ENCODE measurements at regions not wholly inside any gene's neighbourhood (a gene's known extent, or its start where the extent isn't known, plus 50 kb on each side); places are given as distances from the start of the nearest gene placed in this dataset.
"Not testable (repeated sequence)": the region's sequence is repeated elsewhere in the genome, so short reads cannot be mapped to it uniquely, and the experiment has no call there.

DNA sequence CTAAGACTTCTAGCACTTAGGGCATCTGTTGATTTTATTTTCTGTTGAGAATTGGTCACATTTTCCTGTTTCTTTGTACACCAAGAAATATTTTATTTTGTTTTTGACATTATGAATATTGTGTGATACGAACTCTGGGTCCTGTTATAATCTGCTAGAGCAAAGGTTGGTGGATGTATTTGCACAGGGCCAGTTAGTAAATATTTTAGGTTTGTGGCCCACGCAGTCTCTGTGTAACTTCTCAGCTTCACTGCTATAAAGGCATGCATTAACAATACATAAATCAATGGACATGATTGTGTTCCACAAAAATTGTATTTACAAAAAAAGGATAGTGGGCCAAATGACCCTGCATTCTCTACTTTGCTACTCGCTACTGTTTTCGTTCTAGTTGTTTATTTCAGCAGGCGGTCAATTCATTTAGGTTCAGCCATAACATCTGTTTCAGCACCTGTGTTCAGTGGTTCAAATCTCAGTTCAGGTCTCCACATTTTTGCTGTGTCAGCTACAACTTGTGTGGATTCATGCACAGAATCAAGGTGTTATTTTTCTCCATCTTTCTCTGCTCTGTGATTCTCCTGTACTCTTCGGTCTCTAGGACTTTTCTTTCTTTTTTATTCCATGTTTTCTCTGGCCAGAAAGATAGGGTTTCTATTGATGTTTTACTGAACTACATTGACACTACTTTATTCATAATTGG, 786.2 kb downstream of the ETS1 start:
- DNase-seq, result no peak

DNA sequence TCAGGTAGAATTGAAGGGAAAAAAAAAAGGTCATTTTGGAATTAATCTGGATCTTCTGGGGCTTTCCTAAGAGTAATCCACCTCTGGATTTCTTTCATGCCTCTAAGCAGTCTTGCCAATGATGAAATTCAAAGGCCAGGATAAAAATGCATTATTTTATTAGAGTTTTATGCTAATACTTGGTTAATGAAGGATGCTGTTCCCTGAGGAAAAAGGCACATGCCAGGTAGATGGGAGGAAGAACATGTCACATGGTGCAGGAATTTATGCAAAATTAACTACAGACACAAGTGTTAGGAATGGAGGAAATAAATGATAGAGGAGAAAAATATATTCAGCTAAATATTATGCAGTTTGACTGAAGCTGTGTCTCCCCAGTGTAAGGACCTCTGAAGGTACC, 792.0 kb downstream of the ETS1 start:
- no peak for DNase-seq

DNA sequence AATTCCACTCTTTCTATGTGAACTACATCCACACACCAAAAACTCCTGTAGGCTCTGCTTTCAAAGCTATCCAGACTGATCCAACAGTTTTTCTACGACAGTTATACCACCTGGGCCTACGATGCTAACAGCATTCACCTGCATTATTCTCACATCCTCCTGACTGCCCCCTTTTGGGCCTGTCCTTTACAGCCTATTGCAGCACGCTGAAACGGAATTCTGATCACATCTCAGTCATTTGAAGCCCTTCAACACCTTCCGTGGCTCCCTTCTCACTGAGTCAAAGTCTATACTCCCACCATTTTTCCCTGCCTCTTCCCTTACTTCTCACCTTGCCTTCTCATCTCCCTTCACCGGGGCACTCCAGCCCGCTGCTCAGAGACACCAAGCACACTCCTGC, 791.3 kb upstream of the KIRREL3 start:
- DNase-seq, result no peak

DNA sequence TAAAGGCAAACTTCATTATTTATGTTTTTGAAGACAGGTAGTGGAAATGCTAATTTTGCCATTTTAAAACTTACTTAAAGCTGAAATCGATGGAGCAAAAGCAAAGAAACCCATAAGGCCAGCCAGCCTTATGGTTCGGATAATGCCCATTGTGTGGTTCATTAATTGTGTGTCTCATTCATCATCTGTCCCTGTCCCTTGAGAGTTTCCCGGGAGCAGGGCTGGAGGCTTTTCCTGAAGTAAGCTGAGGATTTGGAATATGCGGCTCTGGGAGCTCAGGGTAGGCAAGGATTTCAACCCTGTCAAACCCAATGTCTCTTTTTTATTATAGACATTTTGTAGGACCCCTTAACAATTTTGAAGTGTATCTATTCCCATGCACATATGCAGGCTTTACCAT, 790.0 kb upstream of the KIRREL3 start:
- DNase-seq, result no peak

DNA sequence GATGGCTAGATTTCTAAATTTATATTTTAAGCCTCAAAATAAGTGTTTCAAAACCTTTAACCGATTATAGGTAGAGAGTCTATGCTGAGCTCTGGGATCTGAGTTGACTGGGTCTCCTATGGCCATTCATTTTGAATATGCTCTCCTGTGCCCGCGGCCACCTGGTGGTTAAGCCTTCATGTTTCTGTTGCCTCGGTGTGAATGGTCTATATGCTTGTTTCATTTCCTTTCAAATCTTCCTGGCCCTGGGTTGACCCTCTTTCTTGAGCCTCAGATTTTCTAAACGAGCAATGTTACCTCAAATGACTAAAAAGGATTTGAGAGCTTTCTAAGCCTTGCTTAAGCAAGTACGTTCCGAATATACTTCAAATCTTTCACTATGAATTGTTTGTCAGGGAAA, 789.4 kb upstream of the KIRREL3 start:
- DNase-seq, result no peak

DNA sequence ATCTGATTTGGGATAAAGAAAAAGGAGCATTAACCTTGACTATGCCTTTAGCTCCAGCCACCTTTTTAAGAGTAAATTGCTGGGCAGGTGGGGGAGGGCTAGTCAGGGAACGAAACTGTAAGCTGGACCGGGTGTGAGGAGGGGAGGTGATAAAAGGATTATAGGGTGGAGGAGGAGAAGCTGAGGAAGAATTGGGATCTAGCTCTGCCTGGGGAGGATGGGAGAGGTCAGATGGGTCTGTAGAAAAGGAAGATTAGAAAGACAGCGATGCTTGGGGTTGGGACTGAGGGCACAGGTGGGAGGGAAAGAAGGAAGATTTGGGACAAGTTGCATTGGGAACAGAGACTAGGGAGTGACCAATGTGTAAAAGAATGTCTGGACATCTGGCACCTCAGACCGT, 772.4 kb upstream of the KIRREL3 start:
- not testable (repeated sequence) for DNase-seq

DNA sequence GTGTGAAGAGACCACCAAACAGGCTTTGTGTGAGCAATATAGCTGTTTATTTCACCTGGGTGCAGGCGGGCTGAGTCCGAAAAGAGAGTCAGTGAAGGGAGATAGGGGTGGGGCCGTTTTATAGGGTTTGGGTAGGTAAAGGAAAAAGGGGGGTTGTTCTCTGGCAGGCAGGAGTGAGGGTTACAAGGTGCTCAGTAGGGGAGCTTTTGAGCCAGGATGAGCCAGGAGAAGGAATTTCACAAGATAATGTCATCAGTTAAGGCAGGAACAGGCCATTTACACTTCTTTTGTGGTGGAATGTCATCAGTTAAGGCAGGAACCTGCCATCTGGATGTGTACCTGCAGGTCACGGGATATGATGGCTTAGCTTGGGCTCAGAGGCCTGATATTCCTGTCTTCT, 768.4 kb upstream of the KIRREL3 start:
- DNase-seq, result not testable (repeated sequence)

DNA sequence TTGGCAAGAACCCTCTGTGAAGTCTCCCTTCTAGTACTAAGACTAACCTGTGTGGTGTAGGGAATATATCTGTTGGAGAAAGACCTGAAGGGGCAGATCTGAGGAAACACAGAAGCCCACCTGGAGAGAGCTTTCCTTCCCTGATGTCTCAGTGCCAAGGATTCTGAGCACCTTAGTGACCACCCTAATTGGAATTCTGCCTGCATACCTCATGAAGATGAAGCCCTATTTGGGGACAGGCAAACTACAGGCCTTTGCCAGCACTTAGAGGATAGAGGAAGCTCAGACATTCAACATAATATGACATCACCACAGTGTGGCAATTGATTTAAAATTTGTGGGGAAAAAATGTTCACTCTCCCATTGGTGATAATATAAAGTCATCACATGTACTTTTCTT, 766.2 kb upstream of the KIRREL3 start:
- no peak for DNase-seq

DNA sequence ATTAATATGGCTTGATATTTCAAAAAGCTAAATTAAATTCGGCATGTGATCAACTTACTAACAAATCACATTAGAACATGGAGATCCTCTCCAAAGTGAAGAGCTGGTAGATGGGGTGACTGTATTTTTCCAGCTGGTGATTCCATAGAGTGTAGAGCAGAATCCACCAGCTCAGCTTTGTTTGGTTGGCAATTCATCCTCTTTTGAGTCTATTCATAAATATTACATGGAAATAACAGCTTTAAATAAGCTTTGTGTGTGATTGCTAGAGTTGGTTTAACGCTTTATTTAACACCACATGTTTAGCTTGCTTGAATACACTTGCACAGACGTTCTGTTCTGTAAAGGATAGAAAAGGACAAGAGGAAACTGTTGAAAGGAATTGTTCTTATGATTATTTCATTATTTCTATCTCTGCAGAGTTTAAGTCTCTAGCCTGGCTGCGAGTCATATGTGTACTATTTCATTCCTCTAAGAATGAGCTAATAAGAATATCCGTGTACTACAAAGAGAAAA, 738.3 kb upstream of the KIRREL3 start:
- no peak for DNase-seq

DNA sequence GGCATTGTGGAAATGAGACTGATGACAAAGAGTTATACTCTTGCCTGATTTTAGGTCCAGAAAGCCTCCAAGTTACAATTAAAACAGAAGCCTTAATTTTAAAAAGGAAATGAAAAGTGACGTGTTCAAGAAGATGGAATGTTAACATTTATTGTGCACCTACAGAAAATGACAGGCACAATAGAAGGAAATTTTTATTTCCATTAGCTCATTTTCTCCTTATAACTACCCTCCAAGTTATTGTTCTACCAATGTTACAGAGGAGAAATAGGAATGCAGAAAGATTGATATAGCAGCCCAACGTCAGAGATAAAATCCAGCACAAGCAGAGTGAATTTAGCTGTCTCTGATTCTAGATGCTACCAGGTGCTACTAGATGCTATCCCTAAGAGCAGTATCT, 736.9 kb upstream of the KIRREL3 start:
- DNase-seq, result no peak

DNA sequence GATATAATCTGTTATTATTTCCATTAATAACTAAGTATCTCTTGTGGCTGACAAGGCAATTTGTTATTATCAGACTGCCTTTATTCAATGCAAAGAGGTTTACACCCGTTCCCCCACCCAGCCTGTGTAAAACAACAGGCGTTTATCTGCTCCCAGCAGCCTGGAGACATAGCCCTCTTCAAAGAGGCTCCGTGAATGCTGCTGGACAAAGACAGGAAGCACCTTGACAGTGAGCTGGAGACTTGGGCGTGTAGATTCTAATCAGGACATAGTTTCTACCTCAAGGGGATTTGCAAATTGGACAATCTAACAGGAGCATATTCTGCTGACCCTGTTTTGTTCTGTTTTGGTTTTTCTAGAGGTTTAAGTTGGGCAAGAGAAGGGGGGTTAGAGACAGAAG, 733.0 kb upstream of the KIRREL3 start:
- no peak for DNase-seq

DNA sequence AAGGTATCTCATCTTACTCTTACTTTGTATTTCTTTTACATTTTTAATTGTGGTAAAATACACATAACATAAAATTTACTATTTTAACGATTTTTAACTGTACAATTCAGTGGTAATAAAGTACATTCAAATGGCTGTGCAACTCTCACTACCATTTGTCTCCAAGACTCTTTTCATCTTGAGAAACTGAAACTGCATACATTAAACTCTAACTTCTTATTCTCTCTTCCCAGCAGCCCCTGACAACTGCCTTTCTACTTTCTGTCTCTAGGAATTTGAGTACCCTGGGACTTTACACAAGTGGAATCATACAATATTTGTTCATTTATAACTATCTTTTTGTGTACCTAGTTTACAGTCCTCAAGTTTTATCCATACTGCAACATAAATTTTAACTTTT, 725.8 kb upstream of the KIRREL3 start:
- DNase-seq, result no peak

DNA sequence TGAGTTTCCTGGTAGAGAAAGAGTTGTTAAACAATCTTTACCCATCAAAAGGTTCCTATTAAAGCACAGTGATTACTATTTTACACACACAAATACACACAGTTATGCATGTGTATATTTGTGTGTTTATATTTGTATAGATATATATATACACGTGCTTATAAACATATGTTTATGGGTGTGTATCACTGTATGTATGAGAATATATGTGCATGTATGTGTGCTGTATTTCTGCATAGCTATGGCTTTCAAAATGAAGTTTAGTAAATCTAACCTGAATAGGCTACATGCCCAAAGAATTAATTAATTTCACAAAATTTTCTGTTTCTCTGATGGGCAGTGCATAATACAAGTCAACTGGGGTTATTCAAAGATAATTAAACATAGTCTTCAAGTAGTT, 723.1 kb upstream of the KIRREL3 start:
- no peak for DNase-seq

DNA sequence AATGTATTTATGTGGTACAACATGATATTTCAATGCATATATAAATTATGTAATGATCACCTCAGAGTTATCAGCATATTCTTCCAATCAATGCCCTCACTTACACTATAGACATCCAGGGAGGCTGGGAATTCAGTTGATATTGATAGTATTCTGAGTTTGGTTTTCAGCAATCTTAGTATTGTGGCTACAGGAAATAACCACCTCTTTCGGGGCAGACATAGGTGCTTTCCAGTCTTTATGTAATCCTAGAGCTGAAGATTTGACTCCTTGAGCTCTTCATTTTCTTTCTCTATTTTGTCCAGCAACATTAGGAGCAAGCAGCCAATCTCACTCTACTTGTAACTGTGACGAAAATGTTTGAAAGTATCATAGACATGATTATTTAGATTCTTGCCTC, 712.7 kb upstream of the KIRREL3 start:
- no peak for DNase-seq

DNA sequence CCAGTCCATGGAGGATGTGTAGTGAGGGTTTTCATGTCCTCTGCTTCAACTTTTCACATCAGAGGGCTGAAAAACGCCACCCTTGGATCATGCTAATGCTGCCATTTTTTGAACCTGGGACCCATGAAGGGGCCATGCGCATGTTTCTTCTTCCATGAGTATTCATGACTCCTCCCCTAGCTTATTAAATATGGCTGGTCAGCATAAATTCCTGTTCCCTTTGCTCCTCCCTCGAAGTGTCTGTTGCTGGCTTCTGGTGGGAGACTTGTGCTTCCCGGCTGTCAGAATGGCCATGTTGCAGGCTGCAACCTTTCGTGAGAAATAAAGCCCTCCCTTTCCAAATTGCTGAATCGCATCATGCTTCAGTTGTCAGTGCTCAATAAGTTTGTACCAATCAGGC, 711.2 kb upstream of the KIRREL3 start:
- DNase-seq, result no peak

DNA sequence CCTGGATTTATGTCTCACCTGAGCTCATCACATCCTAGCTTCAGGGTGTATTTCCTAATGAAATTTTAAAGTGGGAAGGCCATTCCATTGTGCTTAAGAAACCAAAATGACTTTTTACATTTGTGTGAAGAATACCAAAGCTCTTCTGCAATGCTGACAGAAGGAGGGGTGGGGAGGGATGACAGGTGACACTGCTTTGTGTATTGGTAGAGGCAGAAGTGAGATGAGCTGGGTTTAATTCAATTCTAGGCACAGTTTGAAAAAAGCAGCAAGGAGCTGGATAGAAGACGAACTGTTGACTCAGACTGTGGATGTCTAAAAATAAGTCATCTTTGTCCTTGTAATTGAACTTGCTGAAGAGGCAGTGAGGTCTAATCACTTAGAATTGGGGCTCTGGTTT, 710.3 kb upstream of the KIRREL3 start:
- no peak for DNase-seq

DNA sequence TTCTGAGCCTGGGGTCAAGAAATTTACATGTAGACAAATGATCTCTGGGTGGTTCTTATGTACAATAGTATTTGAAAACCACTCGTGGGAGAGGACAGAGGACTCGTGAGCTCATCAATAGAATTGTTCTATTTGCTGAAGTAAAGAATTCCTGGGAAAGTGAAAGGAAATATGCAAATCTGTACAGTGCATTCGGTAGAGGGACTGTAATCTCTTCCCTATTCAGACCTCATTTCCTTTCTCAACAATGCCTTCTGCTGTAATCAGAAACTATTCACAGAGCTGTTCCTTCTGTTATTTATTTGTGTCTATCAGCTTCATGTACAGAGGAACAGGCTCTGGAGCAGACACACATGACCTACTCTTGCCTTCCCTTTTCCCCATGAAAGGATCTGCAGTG, 709.4 kb upstream of the KIRREL3 start:
- no peak for DNase-seq

DNA sequence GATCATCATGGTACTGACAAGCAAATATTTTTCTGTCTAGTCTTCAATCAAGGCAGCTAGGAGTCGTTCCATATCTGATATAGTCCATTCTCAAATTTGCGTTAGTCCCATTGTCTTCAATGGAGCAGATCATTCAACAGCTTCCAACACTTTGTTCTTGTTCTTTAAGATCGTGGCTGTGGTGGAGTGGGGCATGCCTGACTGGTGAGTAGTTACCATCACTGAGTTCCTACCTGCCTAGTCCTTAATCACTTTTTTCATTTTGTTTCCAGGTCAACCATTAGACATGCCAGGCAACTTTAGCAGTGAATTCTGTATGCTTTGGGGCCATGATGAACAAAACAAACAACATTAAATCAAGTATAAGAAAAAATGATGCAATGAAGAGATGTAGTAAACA, 693.1 kb upstream of the KIRREL3 start:
- DNase-seq, result no peak

DNA sequence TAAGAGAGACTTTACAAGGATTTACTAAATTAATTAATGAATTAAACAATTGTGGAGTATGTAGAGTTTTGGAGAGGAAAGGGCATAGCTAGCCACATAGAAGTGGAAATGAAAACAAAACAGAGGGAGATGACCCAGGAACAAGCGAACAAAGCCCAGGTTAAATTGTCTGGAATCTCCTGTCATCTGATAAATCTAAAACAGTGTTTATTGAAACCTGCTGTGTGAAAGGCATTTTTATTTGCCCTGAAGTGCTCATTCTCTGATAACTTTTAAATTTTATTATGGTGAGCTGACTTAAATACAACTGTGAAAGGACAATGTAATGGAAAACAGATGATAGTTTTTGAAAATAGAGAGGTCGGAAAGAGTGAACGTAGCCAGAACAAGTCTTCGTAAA, 682.8 kb upstream of the KIRREL3 start:
- no peak for DNase-seq

DNA sequence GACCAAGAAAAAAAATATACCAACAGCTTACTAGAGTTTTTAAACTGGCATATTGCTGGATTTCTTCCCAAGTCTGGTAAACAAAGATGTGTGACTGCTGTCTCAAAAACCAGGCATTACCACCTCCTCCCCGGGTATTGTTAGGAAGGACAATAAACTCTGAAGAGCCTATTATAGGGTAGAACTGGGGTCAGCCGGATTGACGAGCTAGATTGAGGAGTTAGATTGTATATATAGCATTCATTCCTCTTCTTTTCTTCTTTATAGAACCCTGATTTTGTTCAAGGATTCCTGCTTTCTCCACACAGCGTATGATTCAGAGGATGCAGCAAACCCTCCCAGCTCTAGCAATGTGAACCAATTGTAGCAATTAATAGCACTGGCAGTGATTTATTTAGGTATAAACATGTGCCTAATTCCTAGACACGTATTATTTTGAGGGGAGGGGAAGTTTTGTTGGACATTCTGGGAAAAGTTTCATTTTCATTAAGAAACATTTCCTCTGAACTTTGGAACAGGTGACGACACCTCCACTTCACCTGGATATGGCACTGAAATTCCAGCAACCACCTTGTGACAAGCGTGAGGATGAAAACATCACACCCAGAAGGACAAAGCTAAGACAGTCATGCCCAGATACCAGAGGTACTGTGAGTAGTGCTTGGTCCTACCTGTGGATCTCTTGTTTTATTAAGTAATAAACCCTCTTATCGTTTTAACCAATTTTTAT, 679.4 kb upstream of the KIRREL3 start:
- no peak for DNase-seq

DNA sequence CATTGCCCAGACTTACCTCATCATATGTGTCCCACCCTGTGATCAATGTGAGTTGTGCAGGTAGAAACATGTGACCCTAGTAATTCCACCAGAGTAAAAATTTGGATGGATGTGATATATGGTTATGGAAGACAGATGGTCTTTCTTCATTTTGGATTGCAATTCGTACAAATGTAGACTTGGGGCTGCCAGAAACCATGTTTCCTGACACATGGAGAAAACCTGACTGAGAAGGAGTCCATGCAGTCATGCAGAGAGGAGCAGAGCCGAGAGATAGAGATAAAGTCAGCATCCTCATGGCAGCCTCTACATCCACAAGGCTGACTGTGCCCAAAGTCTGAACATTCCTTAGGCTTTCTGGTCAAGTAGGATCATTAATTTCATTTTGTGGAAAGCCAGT, 678.1 kb upstream of the KIRREL3 start:
- no peak for DNase-seq

DNA sequence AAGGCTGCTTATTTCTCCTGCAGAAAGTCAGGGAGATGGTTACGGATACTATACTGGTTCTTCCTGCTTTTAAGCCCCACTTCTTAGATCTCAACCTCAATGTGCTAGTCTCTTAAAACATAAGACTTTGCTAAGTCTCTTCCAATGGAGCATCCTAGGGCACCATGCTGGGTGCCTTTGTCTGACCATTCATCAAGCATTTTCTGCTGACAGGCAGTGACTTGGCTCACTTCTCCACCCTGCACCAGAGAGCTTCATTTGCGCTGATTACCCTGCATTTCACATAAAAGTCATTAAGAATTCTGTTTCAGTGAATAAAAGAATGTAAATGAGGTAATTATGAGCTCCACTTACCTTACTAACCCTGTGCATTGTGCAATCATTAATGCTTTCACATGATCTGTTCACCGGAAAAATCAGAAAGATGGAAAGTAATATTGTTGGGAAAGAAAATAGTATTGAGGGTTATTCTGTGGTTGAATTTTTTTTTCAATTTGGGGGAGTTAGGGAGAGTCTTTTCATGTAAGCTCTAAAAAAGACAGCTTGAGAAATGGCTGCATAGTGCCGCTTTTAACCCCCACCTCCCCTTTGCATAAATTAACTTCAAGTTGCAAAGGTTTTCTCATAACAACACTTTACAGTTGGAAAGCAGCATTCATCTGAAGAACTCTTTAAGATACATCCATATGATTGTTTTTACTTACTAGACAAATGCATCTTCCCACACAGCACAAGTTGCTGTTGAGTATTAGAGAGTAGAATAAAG, 677.3 kb upstream of the KIRREL3 start:
- no peak for DNase-seq

DNA sequence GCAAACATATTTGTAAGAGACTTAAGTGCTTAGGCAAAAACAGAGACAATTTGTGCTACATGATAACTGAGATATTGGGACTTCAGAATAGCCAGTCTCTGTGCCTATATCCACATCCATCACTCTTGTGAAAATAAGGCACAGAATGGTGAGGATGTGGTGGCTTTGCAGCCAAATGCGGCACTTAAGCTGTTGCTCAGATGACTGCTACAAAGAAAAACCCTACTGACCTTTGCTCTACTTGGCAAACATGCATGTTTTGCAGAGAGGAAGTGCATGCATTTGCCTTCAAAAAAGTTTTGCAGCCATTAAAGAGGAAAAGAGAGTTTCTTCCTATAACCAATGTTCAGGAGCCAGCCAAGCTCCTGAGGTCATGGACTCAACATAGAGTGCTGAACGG, 675.0 kb upstream of the KIRREL3 start:
- no peak for DNase-seq

DNA sequence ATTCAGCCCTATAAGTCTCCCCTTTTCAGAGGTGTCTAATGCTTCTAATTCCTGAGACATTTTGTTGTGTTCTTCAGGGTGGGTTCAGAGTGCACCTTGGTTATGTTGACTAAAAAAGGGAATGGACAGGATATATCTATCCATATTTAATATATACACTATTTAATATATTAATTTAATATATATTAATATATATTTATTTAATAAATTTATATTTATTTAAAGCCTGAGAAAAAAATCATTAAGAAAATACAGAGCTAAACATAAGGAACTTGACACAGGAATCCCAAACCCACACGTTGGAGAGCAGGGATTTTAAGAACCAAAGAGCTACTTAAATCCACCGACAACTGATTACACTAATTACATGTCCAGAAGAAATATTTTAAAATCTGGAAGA, 674.2 kb upstream of the KIRREL3 start:
- DNase-seq, result no peak

Data from NCI-H2171 (cell line).